Activated CD4-positive, alpha-beta T cell treated with anti-CD3 and anti-CD28 coated beads for 36 hours (primary cell): ENCODE measurements at regions not wholly inside any gene's neighbourhood (a gene's known extent, or its start where the extent isn't known, plus 50 kb on each side); places are given as distances from the start of the nearest gene placed in this dataset.

ENCODE experiments used
- ATAC-seq: fragments of 200-7000 bp; cut with Tn5 transposase; one replicate; pipeline ENCODE4 v1.10.0; 2021; ENCODE audit warnings: mild to moderate bottlenecking, moderate library complexity
- CTCF ChIA-PET: fragments of 350-600 bp; sonication (Branson Sonifier 250); formaldehyde crosslinking; loops from one replicate; lab custom pipeline; 2021; ENCODE audit warnings: antibody characterized with exemption; lab: Charles Lee
- POLR2A ChIA-PET: fragments of 350-600 bp; sonication (Branson Sonifier 250); formaldehyde crosslinking; loops from one replicate; lab custom pipeline; 2021; ENCODE audit warnings: antibody characterized with exemption, inconsistent platforms; lab: Charles Lee
- DNase-seq: peaks from one replicate; pipeline ENCODE4 v3.0.0-alpha.2; 2020
- H3K27ac Mint-ChIP-seq: one replicate; pipeline ENCODE4 v1.8.0; 2021; ENCODE audit warnings: mixed read lengths
- H3K27me3 Mint-ChIP-seq: one replicate; pipeline ENCODE4 v1.8.0; 2021; ENCODE audit warnings: mixed read lengths
- H3K36me3 Mint-ChIP-seq: one replicate; pipeline ENCODE4 v1.8.0; 2021; ENCODE audit warnings: low read depth, mixed read lengths
- H3K4me1 Mint-ChIP-seq: one replicate; pipeline ENCODE4 v1.8.0; 2021; ENCODE audit warnings: mixed read lengths
- H3K4me3 Mint-ChIP-seq: one replicate; pipeline ENCODE4 v1.8.0; 2021; ENCODE audit warnings: mild to moderate bottlenecking, moderate library complexity, mixed read lengths
- H3K9me3 Mint-ChIP-seq: one replicate; pipeline ENCODE4 v1.8.0; 2021; ENCODE audit warnings: low read depth, mixed read lengths
- intact Hi-C, 2 experiments: fragments of 100-400 bp; cut with DNase I in 1 of 2; cut with micrococcal nuclease in 1 of 2; formaldehyde crosslinking; loops; one replicate each; pipeline versions ENCODE4 v1.14.2 to v1.15.1; 2022 to 2024; cut with DNase I, micrococcal nuclease

GRCh38 chr3:194985031-194985578 is 285.9 kb downstream of the XXYLT1 start:
- peaks cover 16% of the 10 kb centered on the region for H3K27me3 Mint-ChIP-seq

GRCh38 chr3:194986208-194987043 is 284.5 kb downstream of the XXYLT1 start:
- no peaks in the 10 kb centered on the region for H3K9me3 Mint-ChIP-seq
- H3K36me3 Mint-ChIP-seq, result no peaks in the 10 kb centered on the region
- H3K27ac Mint-ChIP-seq, result no peak overlapping the region
- POLR2A ChIA-PET, result interaction anchor here (0.7 kb wide), 1 partner anchor 9 kb away, joined by 4 read pairs; no protein-coding TSS in a partner anchor
- no peaks in the 10 kb centered on the region for H3K4me1 Mint-ChIP-seq
- CTCF ChIA-PET, result interaction anchor here (0.8 kb wide), 1 partner anchor 370 kb away, joined by 3 read pairs; no protein-coding TSS in a partner anchor
- ATAC-seq, result no peak
- intact Hi-C loops, result no loop called here
- H3K4me3 Mint-ChIP-seq, result no peak overlapping the region
- H3K27me3 Mint-ChIP-seq, result peaks cover 16% of the 10 kb centered on the region
- peak; percentile 14 for DNase-seq

More at GRCh38 chr3:194985031-194985578, 285.9 kb downstream of the XXYLT1 start:
- Mint-ChIP-seq H3K4me3 (no peak overlapping the region), H3K36me3 (no peaks in the 10 kb centered on the region), H3K4me1 (no peaks in the 10 kb centered on the region), H3K27ac (no peak overlapping the region), H3K9me3 (no peaks in the 10 kb centered on the region)
- ATAC-seq (no peak), DNase-seq (no peak)
- intact Hi-C loops, result no loop called here
- CTCF ChIA-PET, result interaction anchor here (0.6 to 0.8 kb wide), 2 partner anchors 297 to 302 kb away, joined by 4 to 10 read pairs; no protein-coding TSS in a partner anchor
- POLR2A ChIA-PET, result no interaction called here

GRCh38 chr3:194987571-194988494 is 283.1 kb downstream of the XXYLT1 start:
- DNase-seq (no peak), ATAC-seq (no peak)
- no peak overlapping the region for H3K27ac Mint-ChIP-seq
- no peaks in the 10 kb centered on the region for H3K9me3 Mint-ChIP-seq
- intact Hi-C loops, result no loop called here
- ChIA-PET POLR2A (no interaction called here), CTCF (no interaction called here)
- H3K27me3 Mint-ChIP-seq, result peaks cover 12% of the 10 kb centered on the region
- no peak overlapping the region for H3K4me3 Mint-ChIP-seq
- H3K36me3 Mint-ChIP-seq, result no peaks in the 10 kb centered on the region
- H3K4me1 Mint-ChIP-seq, result no peaks in the 10 kb centered on the region

GRCh38 chr3:194988495-194989165 is 282.3 kb downstream of the XXYLT1 start:
- H3K9me3 Mint-ChIP-seq, result no peaks in the 10 kb centered on the region
- H3K4me3 Mint-ChIP-seq, result no peak overlapping the region
- no peaks in the 10 kb centered on the region for H3K4me1 Mint-ChIP-seq
- H3K27me3 Mint-ChIP-seq, result peaks cover 11% of the 10 kb centered on the region
- DNase-seq, result no peak
- no peaks in the 10 kb centered on the region for H3K36me3 Mint-ChIP-seq
- no peak overlapping the region for H3K27ac Mint-ChIP-seq
- ChIA-PET POLR2A (no interaction called here), CTCF (no interaction called here)
- intact Hi-C loops, result no loop called here
- no peak for ATAC-seq

GRCh38 chr3:194989241-194989640 is 281.7 kb downstream of the XXYLT1 start:
- Mint-ChIP-seq H3K27ac (no peak overlapping the region), H3K27me3 (peaks cover 9% of the 10 kb centered on the region), H3K9me3 (no peaks in the 10 kb centered on the region), H3K36me3 (no peaks in the 10 kb centered on the region), H3K4me1 (no peaks in the 10 kb centered on the region), H3K4me3 (no peak overlapping the region)
- no peak for DNase-seq
- intact Hi-C loops, result no loop called here
- no peak for ATAC-seq
- ChIA-PET CTCF (no interaction called here), POLR2A (no interaction called here)

GRCh38 chr3:194990454-194991337 is 280.3 kb downstream of the XXYLT1 start:
- Mint-ChIP-seq H3K27me3 (peaks cover 6% of the 10 kb centered on the region), H3K36me3 (no peaks in the 10 kb centered on the region), H3K4me3 (no peak overlapping the region), H3K9me3 (no peaks in the 10 kb centered on the region), H3K27ac (no peak overlapping the region), H3K4me1 (no peaks in the 10 kb centered on the region)
- no peak for ATAC-seq
- CTCF ChIA-PET, result no interaction called here
- intact Hi-C loops, result no loop called here
- POLR2A ChIA-PET, result no interaction called here
- no peak for DNase-seq

GRCh38 chr3:194991338-194991654 is 279.7 kb downstream of the XXYLT1 start:
- peaks cover 6% of the 10 kb centered on the region for H3K27me3 Mint-ChIP-seq
- intact Hi-C loops, result no loop called here
- ChIA-PET CTCF (no interaction called here), POLR2A (no interaction called here)
- no peak for ATAC-seq
- H3K4me1 Mint-ChIP-seq, result no peaks in the 10 kb centered on the region
- H3K36me3 Mint-ChIP-seq, result no peaks in the 10 kb centered on the region
- no peak for DNase-seq
- H3K4me3 Mint-ChIP-seq, result no peak overlapping the region
- no peak overlapping the region for H3K27ac Mint-ChIP-seq
- no peaks in the 10 kb centered on the region for H3K9me3 Mint-ChIP-seq

- Mint-ChIP-seq H3K4me1 (no peaks in the 10 kb centered on the region), H3K27ac (no peak overlapping the region), H3K27me3 (peaks cover 4% of the 10 kb centered on the region), H3K9me3 (no peaks in the 10 kb centered on the region), H3K36me3 (no peaks in the 10 kb centered on the region), H3K4me3 (no peak overlapping the region)
- ATAC-seq, result no peak
- no peak for DNase-seq
- intact Hi-C loops, result no loop called here
- ChIA-PET POLR2A (no interaction called here), CTCF (no interaction called here)
Measured at GRCh38 chr3:194993896-194994295, 277.1 kb downstream of the XXYLT1 start.

- DNase-seq, result no peak
- POLR2A ChIA-PET, result interaction anchor here (0.6 kb wide), 1 partner anchor 8 kb away, joined by 4 read pairs; no protein-coding TSS in a partner anchor
- no peak for ATAC-seq
- H3K27ac Mint-ChIP-seq, result no peak overlapping the region
- no peaks in the 10 kb centered on the region for H3K4me1 Mint-ChIP-seq
- H3K36me3 Mint-ChIP-seq, result no peaks in the 10 kb centered on the region
- H3K4me3 Mint-ChIP-seq, result no peak overlapping the region
- no peaks in the 10 kb centered on the region for H3K9me3 Mint-ChIP-seq
- H3K27me3 Mint-ChIP-seq, result peaks cover 4% of the 10 kb centered on the region
- intact Hi-C loops, result no loop called here
- CTCF ChIA-PET, result interaction anchor here (1.1 kb wide), 1 partner anchor 445 kb away, joined by 4 read pairs; no protein-coding TSS in a partner anchor
Measured at GRCh38 chr3:194994551-194994981, 276.4 kb downstream of the XXYLT1 start.

GRCh38 chr3:194995334-194995733 is 275.6 kb downstream of the XXYLT1 start:
- Mint-ChIP-seq H3K9me3 (no peaks in the 10 kb centered on the region), H3K4me3 (no peak overlapping the region), H3K27ac (no peak overlapping the region), H3K36me3 (no peaks in the 10 kb centered on the region), H3K4me1 (no peaks in the 10 kb centered on the region), H3K27me3 (peaks cover 2% of the 10 kb centered on the region)
- CTCF ChIA-PET, result interaction anchor here (1.0 to 1.1 kb wide), 2 partner anchors 24 to 444 kb away, joined by 3 to 4 read pairs; no protein-coding TSS in a partner anchor
- no peak for ATAC-seq
- POLR2A ChIA-PET, result interaction anchor here (0.6 kb wide), 1 partner anchor 9 kb away, joined by 4 read pairs; no protein-coding TSS in a partner anchor
- no peak for DNase-seq
- intact Hi-C loops, result no loop called here
